ENCODE measurements at regions not wholly inside any gene's neighbourhood (a gene's known extent, or its start where the extent isn't known, plus 50 kb on each side); places are given as distances from the start of the nearest gene placed in this dataset.

DNA sequence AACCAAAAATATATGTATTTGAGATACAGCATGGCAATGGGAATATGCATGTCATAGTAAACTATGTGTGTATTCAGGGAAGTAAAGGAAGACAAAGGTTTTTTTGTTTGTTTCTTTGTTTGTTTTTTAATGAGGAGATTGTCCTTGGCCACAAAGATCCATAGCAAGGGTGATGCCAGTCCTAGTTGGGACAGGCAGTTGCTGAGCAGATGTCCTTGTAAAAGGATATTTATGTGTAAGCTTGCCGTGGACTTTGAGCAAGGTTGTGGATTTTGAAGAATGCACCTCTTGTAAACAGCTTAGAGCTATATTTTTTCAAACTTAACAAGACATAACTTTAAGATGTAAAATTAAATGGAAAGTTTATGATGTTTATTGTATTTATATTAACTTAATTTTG, 69.9 kb upstream of the GABRE start:
- H2BK15ac ChIP-seq (ENCODE audit: low read depth, low read length), result no peak overlapping the region
- no peak overlapping the region for H3K18ac ChIP-seq (ENCODE audit: low read depth, low read length)
- no peak overlapping the region for H3K9ac ChIP-seq (ENCODE audit: low read depth, low read length)
- H4K8ac ChIP-seq (ENCODE audit: low read depth in 2 of 2, low read length in 2 of 2), result no peak overlapping the region
- H2BK5ac ChIP-seq (ENCODE audit: low read depth, low read length, poor library complexity, severe bottlenecking), result no peak overlapping the region
- BruUV-seq (replicated peaks), result no TSS peak
- TF ChIP-seq POLR2A (IDR thresholded peaks at IDR 0.05; ENCODE audit: low read depth, low read length) (no peak), RCOR1 (IDR thresholded peaks at IDR 0.05; ENCODE audit: insufficient replicate concordance, low read length) (no peak)
- intact Hi-C loops (cut with micrococcal nuclease) (no loop called here), dilution Hi-C loops (cut with HindIII; ENCODE audit: low sequenced_read_pairs, unreplicated experiment) (no loop called here), in situ Hi-C loops (cut with MboI; ENCODE audit: low sequenced_read_pairs) (no loop called here)
- no peak overlapping the region for H3K4me3 ChIP-seq (ENCODE audit: insufficient read depth, low read depth, low read length)
- peaks cover 5% of the 10 kb centered on the region; the same call in 1 of the 2 replicates for H3K9me3 ChIP-seq (ENCODE audit: control insufficient read depth, insufficient read depth, low read length)
- WGBS, 2 experiments (ENCODE audit: extremely low coverage in 2 of 2, insufficient read length in 1 of 2), result no CpG with 5 or more reads among the region's 1 CpG
- H3K23ac ChIP-seq (ENCODE audit: low read depth, low read length), result no peak overlapping the region
- H3K36me3 ChIP-seq (ENCODE audit: control insufficient read depth, insufficient read depth, low read length), result no peaks in the 10 kb centered on the region
- no peak overlapping the region for H2AFZ ChIP-seq (replicated peaks; ENCODE audit: low read length, poor library complexity)
- no peak overlapping the region for H2BK120ac ChIP-seq (ENCODE audit: low read depth, low read length)
- H3K4ac ChIP-seq (ENCODE audit: low read depth, low read length), result no peak overlapping the region
- DNase-seq (no peak), ATAC-seq (ENCODE audit: low read depth) (no peak)
- no peaks in the 10 kb centered on the region for H4K20me1 ChIP-seq (ENCODE audit: insufficient read depth, low read length)
- no peak overlapping the region for H4K91ac ChIP-seq (ENCODE audit: insufficient read depth, low read depth, low read length)
- H3K4me1 ChIP-seq (ENCODE audit: control insufficient read depth, insufficient read depth, low read length), result no peaks in the 10 kb centered on the region
- H3K27ac ChIP-seq (ENCODE audit: insufficient read depth, low read length), result no peak overlapping the region
- H2BK20ac ChIP-seq (ENCODE audit: low read depth, low read length), result no peak overlapping the region
- no peak overlapping the region for H4K5ac ChIP-seq (ENCODE audit: low read depth, low read length)
- H3K4me2 ChIP-seq (ENCODE audit: low read depth, low read length), result no peak overlapping the region
- no peak overlapping the region for H2AK5ac ChIP-seq (ENCODE audit: low read depth, low read length)
- CTCF ChIA-PET, result no interaction called here
- no peak overlapping the region for H3K14ac ChIP-seq (replicated peaks; ENCODE audit: low read depth, low read length)
- H3K27me3 ChIP-seq (ENCODE audit: control insufficient read depth, insufficient read depth, low read length), result no peaks in the 10 kb centered on the region
- no peak overlapping the region for H2AK9ac ChIP-seq (replicated peaks; ENCODE audit: low read depth, low read length, poor library complexity)
- no peaks in the 10 kb centered on the region for H3K9me1 ChIP-seq (ENCODE audit: insufficient read depth, low read length)
- POLR2A ChIA-PET (ENCODE audit: unreplicated experiment), result no interaction called here
- H3K56ac ChIP-seq (ENCODE audit: extremely low read depth, insufficient read depth, low read length), result no peak overlapping the region
- no peaks in the 10 kb centered on the region for H3K79me1 ChIP-seq (ENCODE audit: low read depth in 1 of 2, low read length in 2 of 2)
